ENCODE measurements at regions not wholly inside any gene's neighbourhood (a gene's known extent, or its start where the extent isn't known, plus 50 kb on each side); places are given as distances from the start of the nearest gene placed in this dataset.

DNA sequence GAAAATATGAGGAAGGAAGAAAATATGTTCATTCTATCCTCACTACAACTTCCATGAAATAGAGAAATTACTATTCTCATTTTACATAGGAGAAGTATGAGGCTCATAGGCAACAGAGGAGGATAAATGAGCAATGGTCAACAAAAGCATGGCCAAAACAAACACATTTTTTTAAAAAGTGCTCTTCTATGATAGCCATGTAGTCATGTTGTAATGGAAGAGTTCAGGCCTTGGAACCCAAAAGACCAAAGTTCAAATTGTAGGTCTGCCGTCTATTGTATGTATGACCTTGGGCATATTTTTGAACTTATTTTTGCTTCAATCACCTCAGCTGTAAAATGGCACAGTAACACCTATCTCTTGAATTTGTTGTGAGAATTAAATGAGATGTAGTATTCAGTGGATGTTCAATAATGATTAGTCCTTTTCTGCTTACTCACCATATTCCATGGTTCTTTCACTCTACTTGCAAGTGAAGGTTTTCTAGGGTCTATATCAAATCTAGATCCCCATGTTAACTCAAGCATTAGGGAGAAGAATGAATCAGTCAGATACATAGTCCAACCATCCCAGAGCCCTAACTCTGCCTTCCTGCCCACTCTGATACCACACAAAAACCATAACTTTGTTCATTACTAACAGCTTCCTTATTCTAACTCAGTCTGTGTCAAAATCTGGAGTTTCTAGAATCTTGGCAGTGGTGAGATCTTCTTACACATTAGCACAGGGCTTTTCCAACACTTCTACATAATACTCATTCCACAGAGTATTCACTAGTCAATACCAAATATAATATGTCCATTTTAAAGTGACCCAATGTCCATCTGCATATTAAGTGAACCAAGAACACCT, 353.2 kb downstream of the PLPP3 start:
- TF ChIP-seq, protein P1, sequence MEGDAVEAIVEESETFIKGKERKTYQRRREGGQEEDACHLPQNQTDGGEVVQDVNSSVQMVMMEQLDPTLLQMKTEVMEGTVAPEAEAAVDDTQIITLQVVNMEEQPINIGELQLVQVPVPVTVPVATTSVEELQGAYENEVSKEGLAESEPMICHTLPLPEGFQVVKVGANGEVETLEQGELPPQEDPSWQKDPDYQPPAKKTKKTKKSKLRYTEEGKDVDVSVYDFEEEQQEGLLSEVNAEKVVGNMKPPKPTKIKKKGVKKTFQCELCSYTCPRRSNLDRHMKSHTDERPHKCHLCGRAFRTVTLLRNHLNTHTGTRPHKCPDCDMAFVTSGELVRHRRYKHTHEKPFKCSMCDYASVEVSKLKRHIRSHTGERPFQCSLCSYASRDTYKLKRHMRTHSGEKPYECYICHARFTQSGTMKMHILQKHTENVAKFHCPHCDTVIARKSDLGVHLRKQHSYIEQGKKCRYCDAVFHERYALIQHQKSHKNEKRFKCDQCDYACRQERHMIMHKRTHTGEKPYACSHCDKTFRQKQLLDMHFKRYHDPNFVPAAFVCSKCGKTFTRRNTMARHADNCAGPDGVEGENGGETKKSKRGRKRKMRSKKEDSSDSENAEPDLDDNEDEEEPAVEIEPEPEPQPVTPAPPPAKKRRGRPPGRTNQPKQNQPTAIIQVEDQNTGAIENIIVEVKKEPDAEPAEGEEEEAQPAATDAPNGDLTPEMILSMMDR (IDR thresholded peaks at IDR 0.05; ENCODE audit: insufficient read depth, low read length) = no peak
- TF ChIP-seq, protein P2, sequence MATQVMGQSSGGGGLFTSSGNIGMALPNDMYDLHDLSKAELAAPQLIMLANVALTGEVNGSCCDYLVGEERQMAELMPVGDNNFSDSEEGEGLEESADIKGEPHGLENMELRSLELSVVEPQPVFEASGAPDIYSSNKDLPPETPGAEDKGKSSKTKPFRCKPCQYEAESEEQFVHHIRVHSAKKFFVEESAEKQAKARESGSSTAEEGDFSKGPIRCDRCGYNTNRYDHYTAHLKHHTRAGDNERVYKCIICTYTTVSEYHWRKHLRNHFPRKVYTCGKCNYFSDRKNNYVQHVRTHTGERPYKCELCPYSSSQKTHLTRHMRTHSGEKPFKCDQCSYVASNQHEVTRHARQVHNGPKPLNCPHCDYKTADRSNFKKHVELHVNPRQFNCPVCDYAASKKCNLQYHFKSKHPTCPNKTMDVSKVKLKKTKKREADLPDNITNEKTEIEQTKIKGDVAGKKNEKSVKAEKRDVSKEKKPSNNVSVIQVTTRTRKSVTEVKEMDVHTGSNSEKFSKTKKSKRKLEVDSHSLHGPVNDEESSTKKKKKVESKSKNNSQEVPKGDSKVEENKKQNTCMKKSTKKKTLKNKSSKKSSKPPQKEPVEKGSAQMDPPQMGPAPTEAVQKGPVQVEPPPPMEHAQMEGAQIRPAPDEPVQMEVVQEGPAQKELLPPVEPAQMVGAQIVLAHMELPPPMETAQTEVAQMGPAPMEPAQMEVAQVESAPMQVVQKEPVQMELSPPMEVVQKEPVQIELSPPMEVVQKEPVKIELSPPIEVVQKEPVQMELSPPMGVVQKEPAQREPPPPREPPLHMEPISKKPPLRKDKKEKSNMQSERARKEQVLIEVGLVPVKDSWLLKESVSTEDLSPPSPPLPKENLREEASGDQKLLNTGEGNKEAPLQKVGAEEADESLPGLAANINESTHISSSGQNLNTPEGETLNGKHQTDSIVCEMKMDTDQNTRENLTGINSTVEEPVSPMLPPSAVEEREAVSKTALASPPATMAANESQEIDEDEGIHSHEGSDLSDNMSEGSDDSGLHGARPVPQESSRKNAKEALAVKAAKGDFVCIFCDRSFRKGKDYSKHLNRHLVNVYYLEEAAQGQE (IDR thresholded peaks at IDR 0.05; ENCODE audit: insufficient replicate concordance, low read depth) = no peak
- TF ChIP-seq POLR2AphosphoS5 (IDR thresholded peaks at IDR 0.05; ENCODE audit: low read depth) = no peak
